ENCODE measurements at regions not wholly inside any gene's neighbourhood (a gene's known extent, or its start where the extent isn't known, plus 50 kb on each side); places are given as distances from the start of the nearest gene placed in this dataset.

DNA sequence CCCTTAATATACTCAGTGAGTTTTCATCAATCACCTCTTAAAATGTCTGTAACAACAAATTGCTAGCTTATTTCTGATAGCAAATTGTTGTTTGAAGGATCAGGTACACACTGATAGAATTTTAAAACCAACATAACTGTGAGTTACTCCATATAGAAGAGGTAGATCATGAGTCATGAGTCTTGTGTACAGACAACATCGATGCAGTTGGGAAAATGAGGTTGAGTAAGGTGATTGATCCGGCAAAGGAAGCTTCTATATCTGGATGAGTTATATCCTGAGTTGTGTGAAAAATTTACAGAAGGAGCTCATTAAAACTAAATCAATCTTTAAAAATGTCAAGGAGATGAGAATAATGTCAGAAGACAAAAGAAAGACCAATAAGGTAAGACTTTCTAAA is 604.6 kb upstream of the RGMB start:
- no peak overlapping the region for H4K5ac ChIP-seq (ENCODE audit: low read depth, low read length)
- no peak for ATAC-seq (ENCODE audit: low read depth)
- H2BK20ac ChIP-seq (ENCODE audit: low read depth, low read length): no peak overlapping the region
- H3K27me3 ChIP-seq (ENCODE audit: control insufficient read depth, insufficient read depth, low read length): no peaks in the 10 kb centered on the region
- TF ChIP-seq, protein P1, sequence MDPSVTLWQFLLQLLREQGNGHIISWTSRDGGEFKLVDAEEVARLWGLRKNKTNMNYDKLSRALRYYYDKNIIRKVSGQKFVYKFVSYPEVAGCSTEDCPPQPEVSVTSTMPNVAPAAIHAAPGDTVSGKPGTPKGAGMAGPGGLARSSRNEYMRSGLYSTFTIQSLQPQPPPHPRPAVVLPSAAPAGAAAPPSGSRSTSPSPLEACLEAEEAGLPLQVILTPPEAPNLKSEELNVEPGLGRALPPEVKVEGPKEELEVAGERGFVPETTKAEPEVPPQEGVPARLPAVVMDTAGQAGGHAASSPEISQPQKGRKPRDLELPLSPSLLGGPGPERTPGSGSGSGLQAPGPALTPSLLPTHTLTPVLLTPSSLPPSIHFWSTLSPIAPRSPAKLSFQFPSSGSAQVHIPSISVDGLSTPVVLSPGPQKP (IDR thresholded peaks at IDR 0.05; ENCODE audit: borderline replicate concordance, low read depth, low read length): no peak
- TF ChIP-seq NFE2L2 (IDR thresholded peaks at IDR 0.05; ENCODE audit: low read depth, low read length) (no peak), CEBPB (IDR thresholded peaks at IDR 0.05; ENCODE audit: low read depth, low read length) (no peak), SMC3 (IDR thresholded peaks at IDR 0.05; ENCODE audit: low read depth, low read length) (no peak), CHD1 (IDR thresholded peaks at IDR 0.05; ENCODE audit: low read depth, low read length) (no peak), RCOR1 (IDR thresholded peaks at IDR 0.05; ENCODE audit: insufficient replicate concordance, low read length) (no peak), FOS (IDR thresholded peaks at IDR 0.05; ENCODE audit: low read depth, low read length) (no peak), MAZ (IDR thresholded peaks at IDR 0.05; ENCODE audit: borderline replicate concordance, low read depth, low read length) (no peak), RAD21 (IDR thresholded peaks at IDR 0.05; ENCODE audit: low read length) (no peak), MXI1 (IDR thresholded peaks at IDR 0.05; ENCODE audit: borderline replicate concordance, low read depth, low read length) (no peak), MAFK (IDR thresholded peaks at IDR 0.05; ENCODE audit: low read depth, low read length) (no peak), POLR2A (IDR thresholded peaks at IDR 0.05; ENCODE audit: low read depth, low read length) (no peak), BHLHE40 (IDR thresholded peaks at IDR 0.05; ENCODE audit: low read depth, low read length) (no peak), RFX5 (IDR thresholded peaks at IDR 0.05; ENCODE audit: low read depth, low read length) (no peak)
- TF ChIP-seq, protein P2, sequence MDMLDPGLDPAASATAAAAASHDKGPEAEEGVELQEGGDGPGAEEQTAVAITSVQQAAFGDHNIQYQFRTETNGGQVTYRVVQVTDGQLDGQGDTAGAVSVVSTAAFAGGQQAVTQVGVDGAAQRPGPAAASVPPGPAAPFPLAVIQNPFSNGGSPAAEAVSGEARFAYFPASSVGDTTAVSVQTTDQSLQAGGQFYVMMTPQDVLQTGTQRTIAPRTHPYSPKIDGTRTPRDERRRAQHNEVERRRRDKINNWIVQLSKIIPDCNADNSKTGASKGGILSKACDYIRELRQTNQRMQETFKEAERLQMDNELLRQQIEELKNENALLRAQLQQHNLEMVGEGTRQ (IDR thresholded peaks at IDR 0.05; ENCODE audit: low read depth, low read length): no peak
- TF ChIP-seq, protein P3, sequence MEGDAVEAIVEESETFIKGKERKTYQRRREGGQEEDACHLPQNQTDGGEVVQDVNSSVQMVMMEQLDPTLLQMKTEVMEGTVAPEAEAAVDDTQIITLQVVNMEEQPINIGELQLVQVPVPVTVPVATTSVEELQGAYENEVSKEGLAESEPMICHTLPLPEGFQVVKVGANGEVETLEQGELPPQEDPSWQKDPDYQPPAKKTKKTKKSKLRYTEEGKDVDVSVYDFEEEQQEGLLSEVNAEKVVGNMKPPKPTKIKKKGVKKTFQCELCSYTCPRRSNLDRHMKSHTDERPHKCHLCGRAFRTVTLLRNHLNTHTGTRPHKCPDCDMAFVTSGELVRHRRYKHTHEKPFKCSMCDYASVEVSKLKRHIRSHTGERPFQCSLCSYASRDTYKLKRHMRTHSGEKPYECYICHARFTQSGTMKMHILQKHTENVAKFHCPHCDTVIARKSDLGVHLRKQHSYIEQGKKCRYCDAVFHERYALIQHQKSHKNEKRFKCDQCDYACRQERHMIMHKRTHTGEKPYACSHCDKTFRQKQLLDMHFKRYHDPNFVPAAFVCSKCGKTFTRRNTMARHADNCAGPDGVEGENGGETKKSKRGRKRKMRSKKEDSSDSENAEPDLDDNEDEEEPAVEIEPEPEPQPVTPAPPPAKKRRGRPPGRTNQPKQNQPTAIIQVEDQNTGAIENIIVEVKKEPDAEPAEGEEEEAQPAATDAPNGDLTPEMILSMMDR (conservative IDR thresholded peaks at IDR 0.05; ENCODE audit: low read depth, low read length): no peak
- no peak overlapping the region for H3K4me2 ChIP-seq (ENCODE audit: low read depth, low read length)
- no peak overlapping the region for H3K27ac ChIP-seq (ENCODE audit: insufficient read depth, low read length)
- H4K20me1 ChIP-seq (ENCODE audit: insufficient read depth, low read length): no peaks in the 10 kb centered on the region
- in situ Hi-C loops (cut with MboI; ENCODE audit: low sequenced_read_pairs): no loop called here
- H3K14ac ChIP-seq (replicated peaks; ENCODE audit: low read depth, low read length): no peak overlapping the region
- no peaks in the 10 kb centered on the region for H3K36me3 ChIP-seq (ENCODE audit: control insufficient read depth, insufficient read depth, low read length)
- no peak overlapping the region for H4K91ac ChIP-seq (ENCODE audit: insufficient read depth, low read depth, low read length)
- no peak overlapping the region for H3K9ac ChIP-seq (ENCODE audit: low read depth, low read length)
- H3K9me3 ChIP-seq (ENCODE audit: control insufficient read depth, insufficient read depth, low read length): no peaks in the 10 kb centered on the region
- H2AK5ac ChIP-seq (ENCODE audit: low read depth, low read length): no peak overlapping the region
- ChIA-PET POLR2A (ENCODE audit: unreplicated experiment) (no interaction called here), CTCF (interaction anchor here (1.5 kb wide), 1 partner anchor 10 kb away, joined by 3 read pairs; no protein-coding TSS in a partner anchor)
- dilution Hi-C loops (cut with HindIII; ENCODE audit: low sequenced_read_pairs, unreplicated experiment): no loop called here
- no peak overlapping the region for H2BK15ac ChIP-seq (ENCODE audit: low read depth, low read length)
- H2AFZ ChIP-seq (replicated peaks; ENCODE audit: low read length, poor library complexity): no peak overlapping the region
- H3K4ac ChIP-seq (ENCODE audit: low read depth, low read length): no peak overlapping the region
- no TSS peak for BruUV-seq (replicated peaks)
- H2BK120ac ChIP-seq (ENCODE audit: low read depth, low read length): no peak overlapping the region
- no peak overlapping the region for H3K18ac ChIP-seq (ENCODE audit: low read depth, low read length)
- no peak overlapping the region for H2BK5ac ChIP-seq (ENCODE audit: low read depth, low read length, poor library complexity, severe bottlenecking)
- H4K8ac ChIP-seq (ENCODE audit: low read depth in 2 of 2, low read length in 2 of 2): no peak overlapping the region
- no CpG with 5 or more reads among the region's 2 CpGs for WGBS, 2 experiments (ENCODE audit: extremely low coverage in 2 of 2, insufficient read length in 1 of 2)
- H2AK9ac ChIP-seq (replicated peaks; ENCODE audit: low read depth, low read length, poor library complexity): no peak overlapping the region
- peaks cover 2% of the 10 kb centered on the region; the same call in 1 of the 2 replicates for H3K4me1 ChIP-seq (ENCODE audit: control insufficient read depth, insufficient read depth, low read length)
- H3K23ac ChIP-seq (ENCODE audit: low read depth, low read length): no peak overlapping the region
- intact Hi-C loops (cut with micrococcal nuclease): no loop called here
- no peaks in the 10 kb centered on the region for H3K9me1 ChIP-seq (ENCODE audit: insufficient read depth, low read length)
- no peak overlapping the region for H3K4me3 ChIP-seq (ENCODE audit: insufficient read depth, low read depth, low read length)
- no peak for DNase-seq
- no peaks in the 10 kb centered on the region for H3K79me1 ChIP-seq (ENCODE audit: low read depth in 1 of 2, low read length in 2 of 2)
- H3K56ac ChIP-seq (ENCODE audit: extremely low read depth, insufficient read depth, low read length): no peak overlapping the region
